Pancreas (tissue), 10 donors: ENCODE measurements at regions not wholly inside any gene's neighbourhood (a gene's known extent, or its start where the extent isn't known, plus 50 kb on each side); places are given as distances from the start of the nearest gene placed in this dataset.

Experiments
- ATAC-seq, 4 donors: fragments of 200-7000 bp; cut with Tn5 transposase; one replicate each; pipeline versions ENCODE4 v1.8.0 to v1.9.1; 2020; ENCODE audit warnings: mild to moderate bottlenecking in 4 of 4, moderate library complexity in 4 of 4
- DNase-seq, 6 donors: peaks; one replicate each; pipeline ENCODE4 v3.0.0-alpha.2; 2020
- FAIRE-seq: peaks from 2 replicates; lab custom pipeline; 2012; peaks lifted over from hg19 to GRCh38; lab: Jason Lieb, UNC
- H3K27ac ChIP-seq, 4 donors: fragments of 200-600 bp; sonication (generic); 1 replicate in 3 of 4; 2 replicates in 1 of 4; pipeline versions ENCODE4 v1.5.0 to v1.8.0; 2020
- H3K27me3 ChIP-seq, 4 donors: fragments of 200-600 bp; one replicate each; pipeline ENCODE4 v1.8.0; 2021
- H3K36me3 ChIP-seq, 3 donors: fragments of 200-600 bp; sonication (generic) in 1 of 3; one replicate each; pipeline versions ENCODE4 v1.5.0 to v1.8.0; 2020 to 2021
- H3K4me1 ChIP-seq, 3 donors: fragments of 200-600 bp; one replicate each; pipeline ENCODE4 v1.8.0; 2021
- H3K4me3 ChIP-seq, 4 donors: fragments of 200-600 bp; sonication (generic) in 2 of 4; one replicate each; pipeline versions ENCODE4 v1.5.0 to v1.8.0; 2020 to 2021
- H3K9me3 ChIP-seq, 4 donors: fragments of 200-600 bp; one replicate each; pipeline ENCODE4 v1.8.0; 2021
- CTCF ChIP-seq, 4 donors: fragments of 200-600 bp; sonication (generic) in 3 of 4; IDR thresholded peaks; one replicate each; pipeline versions ENCODE4 v1.5.0 to v1.8.0; 2021; ENCODE audit warnings: antibody characterized with exemption in 4 of 4
- WGBS, 2 donors: extraction: QIAGEN DNeasy Blood & Tissue Kit; methylation state at CpG; one replicate each; pipeline ENCODE4 v1.1.7; 2013; 5-methylcytosine and 5-hydroxymethylcytosine counted together
- intact Hi-C, 3 donors: fragments of 100-400 bp; cut with DNase I; formaldehyde crosslinking; loops; one replicate each; pipeline versions ENCODE4 v1.11.1 to v1.14.2; 2022
- donor health status: healthy with polysubstance abuse.
- donor health status: DM: no; HTN: no; CAD: no; lungs with moderate emphysema.
- donor health status: DM: no; HTN: no; CAD: no.
- donor health status: control.
- donor health status: control.
- donor health status: Bipolar disorder and iron deficiency.
- donor health status: DM: yes; HTN: yes; CAD: no.
- donor health status: DM: no; HTN: no; CAD: no.
- donor health status: DM: no; HTN: no; CAD: no.
- donor health status: DM: yes; HTN: yes; CAD: no.

GRCh38 chr6:51384736-51385135 lies 566.1 kb downstream of the TFAP2B start:
- no peak overlapping the region for H3K27ac ChIP-seq
- no peaks in the 10 kb centered on the region for H3K36me3 ChIP-seq
- H3K4me3 ChIP-seq, result no peak overlapping the region
- no peaks in the 10 kb centered on the region for H3K27me3 ChIP-seq
- intact Hi-C loops, result no loop called here
- FAIRE-seq (no peak), ATAC-seq (no peak), DNase-seq (no peak)
- H3K9me3 ChIP-seq, result no peaks in the 10 kb centered on the region
- WGBS, 2 donors, result 35 to 41% methylated on average over 1 of the region's 1 CpG
- no peaks in the 10 kb centered on the region for H3K4me1 ChIP-seq
- no peak for TF ChIP-seq CTCF (IDR thresholded peaks at IDR 0.05)

- intact Hi-C loops, result no loop called here
- 39 to 53% methylated on average over 3 of the region's 3 CpGs for WGBS, 2 donors
- H3K27me3 ChIP-seq, result no peaks in the 10 kb centered on the region
- no peak for TF ChIP-seq CTCF (IDR thresholded peaks at IDR 0.05)
- no peak overlapping the region for H3K4me3 ChIP-seq
- FAIRE-seq (no peak), DNase-seq (no peak), ATAC-seq (no peak)
- H3K4me1 ChIP-seq, result no peaks in the 10 kb centered on the region
- no peaks in the 10 kb centered on the region for H3K9me3 ChIP-seq
- no peaks in the 10 kb centered on the region for H3K36me3 ChIP-seq
- H3K27ac ChIP-seq, result no peak overlapping the region
Observed at GRCh38 chr6:51386347-51386836, 567.7 kb downstream of the TFAP2B start.

- Histone ChIP-seq H3K27me3 (no peaks in the 10 kb centered on the region), H3K4me3 (no peak overlapping the region), H3K27ac (no peak overlapping the region), H3K9me3 (no peaks in the 10 kb centered on the region), H3K36me3 (no peaks in the 10 kb centered on the region), H3K4me1 (no peaks in the 10 kb centered on the region)
- DNase-seq (no peak), FAIRE-seq (no peak), ATAC-seq (no peak)
- intact Hi-C loops, result no loop called here
- 62 to 74% methylated on average over 4 of the region's 4 CpGs for WGBS, 2 donors
- no peak for TF ChIP-seq CTCF (IDR thresholded peaks at IDR 0.05)
Observed at GRCh38 chr6:51387907-51388306, 569.2 kb downstream of the TFAP2B start.

- Histone ChIP-seq H3K27ac (no peak overlapping the region), H3K36me3 (no peaks in the 10 kb centered on the region), H3K9me3 (no peaks in the 10 kb centered on the region), H3K4me1 (no peaks in the 10 kb centered on the region), H3K4me3 (no peak overlapping the region), H3K27me3 (no peaks in the 10 kb centered on the region)
- no peak for DNase-seq
- no peak for TF ChIP-seq CTCF (IDR thresholded peaks at IDR 0.05)
- ATAC-seq, result no peak
- FAIRE-seq, result no peak
- intact Hi-C loops, result no loop called here
Observed at GRCh38 chr6:51394061-51394460, 575.4 kb downstream of the TFAP2B start.

- Histone ChIP-seq H3K4me3 (no peak overlapping the region), H3K9me3 (no peaks in the 10 kb centered on the region), H3K27me3 (no peaks in the 10 kb centered on the region), H3K36me3 (no peaks in the 10 kb centered on the region), H3K27ac (no peak overlapping the region), H3K4me1 (no peaks in the 10 kb centered on the region)
- FAIRE-seq (no peak), ATAC-seq (no peak), DNase-seq (no peak)
- no peak for TF ChIP-seq CTCF (IDR thresholded peaks at IDR 0.05)
- intact Hi-C loops, result no loop called here
Observed at GRCh38 chr6:51396583-51396982, 577.9 kb downstream of the TFAP2B start.
